ENCODE measurements at regions not wholly inside any gene's neighbourhood (a gene's known extent, or its start where the extent isn't known, plus 50 kb on each side); places are given as distances from the start of the nearest gene placed in this dataset.
A peak's percentile ranks its signal among the peaks of the same experiment; 100 is the strongest.

DNA sequence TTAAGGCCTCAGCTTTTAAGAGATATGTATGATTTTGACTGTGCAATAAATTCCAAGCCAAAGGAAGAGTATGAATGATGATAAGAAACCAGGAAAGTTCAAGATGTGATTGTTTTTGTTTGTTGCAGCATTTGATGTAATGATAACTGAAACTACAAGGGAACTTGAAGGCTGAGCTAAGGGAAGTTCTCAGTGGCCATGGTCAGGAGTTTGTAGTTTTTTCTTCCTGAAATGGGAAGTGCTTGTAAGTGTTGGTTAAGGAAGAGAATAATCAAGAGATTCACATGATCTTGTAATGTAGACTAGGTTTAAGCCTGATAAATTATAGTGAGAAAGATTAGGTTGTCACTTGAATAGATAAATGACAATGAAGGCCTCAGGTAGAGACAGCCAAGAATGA is 53.4 kb downstream of the PTCHD4 start:
- Histone ChIP-seq H3K4me3 (replicated peaks in 1 of 3) (no peak overlapping the region), H3K27me3 (no peaks in the 10 kb centered on the region), H3K4me1 (no peaks in the 10 kb centered on the region), H3K27ac (no peak overlapping the region), H3K9me3 (no peaks in the 10 kb centered on the region), H3K36me3 (no peaks in the 10 kb centered on the region)
- no peak for DNase-seq
- intact Hi-C loops (cut with DNase I), result no loop called here
- TF ChIP-seq, protein P1, sequence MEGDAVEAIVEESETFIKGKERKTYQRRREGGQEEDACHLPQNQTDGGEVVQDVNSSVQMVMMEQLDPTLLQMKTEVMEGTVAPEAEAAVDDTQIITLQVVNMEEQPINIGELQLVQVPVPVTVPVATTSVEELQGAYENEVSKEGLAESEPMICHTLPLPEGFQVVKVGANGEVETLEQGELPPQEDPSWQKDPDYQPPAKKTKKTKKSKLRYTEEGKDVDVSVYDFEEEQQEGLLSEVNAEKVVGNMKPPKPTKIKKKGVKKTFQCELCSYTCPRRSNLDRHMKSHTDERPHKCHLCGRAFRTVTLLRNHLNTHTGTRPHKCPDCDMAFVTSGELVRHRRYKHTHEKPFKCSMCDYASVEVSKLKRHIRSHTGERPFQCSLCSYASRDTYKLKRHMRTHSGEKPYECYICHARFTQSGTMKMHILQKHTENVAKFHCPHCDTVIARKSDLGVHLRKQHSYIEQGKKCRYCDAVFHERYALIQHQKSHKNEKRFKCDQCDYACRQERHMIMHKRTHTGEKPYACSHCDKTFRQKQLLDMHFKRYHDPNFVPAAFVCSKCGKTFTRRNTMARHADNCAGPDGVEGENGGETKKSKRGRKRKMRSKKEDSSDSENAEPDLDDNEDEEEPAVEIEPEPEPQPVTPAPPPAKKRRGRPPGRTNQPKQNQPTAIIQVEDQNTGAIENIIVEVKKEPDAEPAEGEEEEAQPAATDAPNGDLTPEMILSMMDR (IDR thresholded peaks at IDR 0.05), result no peak
- no peak for TF ChIP-seq POLR2A (IDR thresholded peaks at IDR 0.05)

DNA sequence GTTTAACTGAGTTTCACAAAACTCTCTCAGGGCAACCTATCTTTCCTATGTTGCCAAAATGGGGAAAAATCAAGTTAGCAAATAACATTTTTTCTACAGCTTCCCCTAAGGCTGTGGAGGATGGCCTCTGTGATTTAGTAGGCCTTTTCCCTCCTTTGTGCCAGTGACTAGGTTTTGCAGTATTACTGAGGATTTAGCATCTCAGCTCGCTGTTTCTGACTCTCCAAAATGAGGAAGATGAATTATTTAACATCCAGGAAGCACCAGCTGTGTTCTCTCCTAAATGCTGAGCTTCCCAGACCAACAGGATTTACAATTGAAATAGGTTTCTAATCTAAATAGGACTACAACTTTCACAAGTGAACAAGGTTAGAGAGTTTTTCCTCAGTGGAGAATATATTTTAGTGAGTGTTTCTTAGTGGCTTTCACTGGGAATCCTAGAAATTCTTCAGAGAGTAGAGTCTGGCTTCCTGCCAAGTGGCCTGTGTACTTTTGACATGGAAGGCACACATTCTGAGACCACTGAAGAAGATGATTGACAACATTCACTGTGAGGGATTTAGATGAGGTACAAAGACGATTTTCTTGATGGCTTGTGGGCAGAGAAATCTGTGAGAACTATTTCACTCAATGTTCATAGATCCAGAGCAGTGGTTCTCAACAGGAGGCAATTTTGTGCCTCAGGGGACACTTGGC is 62.4 kb downstream of the PTCHD4 start:
- intact Hi-C loops (cut with DNase I), result no loop called here
- H3K36me3 ChIP-seq, result no peaks in the 10 kb centered on the region
- 41 to 52% methylated on average over 2 of the region's 2 CpGs for WGBS, 2 donors
- TF ChIP-seq, protein P1 (IDR thresholded peaks at IDR 0.05), result no peak
- no peak for TF ChIP-seq POLR2A (IDR thresholded peaks at IDR 0.05)
- H3K4me3 ChIP-seq (replicated peaks in 1 of 3), result no peak overlapping the region
- DNase-seq, result peak; percentile 7 to 13
- H3K27ac ChIP-seq, result no peak overlapping the region
- H3K27me3 ChIP-seq, result no peaks in the 10 kb centered on the region
- no peaks in the 10 kb centered on the region for H3K4me1 ChIP-seq
- H3K9me3 ChIP-seq, result no peaks in the 10 kb centered on the region

DNA sequence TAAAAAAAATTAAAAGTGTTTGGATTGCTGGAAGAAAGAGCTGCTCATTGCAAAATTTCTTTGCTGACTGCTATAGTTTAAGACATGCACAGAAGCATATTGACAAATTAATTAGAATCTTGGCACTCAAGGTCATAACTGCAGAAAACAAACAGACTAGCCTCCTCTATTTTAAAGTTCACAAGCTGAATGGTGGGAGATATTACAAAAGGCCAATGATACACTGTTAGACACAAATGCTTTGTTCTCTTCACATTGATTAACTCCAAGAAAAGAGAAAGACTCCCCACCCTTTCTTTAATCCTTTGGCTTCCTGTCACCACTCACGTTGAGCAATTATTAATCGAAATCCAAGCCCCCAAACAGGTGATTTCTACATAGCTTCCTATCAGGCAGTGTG is 69.1 kb downstream of the PTCHD4 start:
- TF ChIP-seq POLR2A (IDR thresholded peaks at IDR 0.05), result no peak
- TF ChIP-seq, protein P1 (IDR thresholded peaks at IDR 0.05), result no peak
- no peak overlapping the region for H3K27ac ChIP-seq
- no peaks in the 10 kb centered on the region for H3K36me3 ChIP-seq
- no peak for DNase-seq
- H3K4me1 ChIP-seq, result no peaks in the 10 kb centered on the region
- no peaks in the 10 kb centered on the region for H3K27me3 ChIP-seq
- no peak overlapping the region for H3K4me3 ChIP-seq (replicated peaks in 1 of 3)
- intact Hi-C loops (cut with DNase I), result no loop called here
- H3K9me3 ChIP-seq, result no peaks in the 10 kb centered on the region
- WGBS, 2 donors, result 67 to 75% methylated on average over 2 of the region's 2 CpGs

DNA sequence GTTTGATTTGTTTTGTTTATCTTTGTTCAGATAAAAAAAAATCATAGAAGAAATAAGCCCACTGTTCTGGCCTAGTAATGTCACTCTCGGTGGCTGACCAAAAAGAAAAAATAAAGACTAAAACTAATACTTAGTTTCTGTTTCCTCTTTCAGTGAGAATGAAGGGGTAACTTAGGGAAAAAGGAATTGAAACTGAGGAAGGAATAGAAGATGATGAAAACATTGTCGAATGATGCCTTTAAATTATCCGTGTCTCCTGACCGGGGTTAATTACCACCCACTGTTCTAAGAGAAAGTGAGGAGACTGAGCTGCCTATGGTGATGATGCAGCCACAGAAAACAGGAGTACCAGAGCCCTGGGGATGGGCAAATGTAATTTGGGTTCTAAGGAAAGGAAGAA is 73.1 kb downstream of the PTCHD4 start:
- intact Hi-C loops (cut with DNase I), result no loop called here
- 72 to 73% methylated on average over 4 of the region's 4 CpGs for WGBS, 2 donors

DNA sequence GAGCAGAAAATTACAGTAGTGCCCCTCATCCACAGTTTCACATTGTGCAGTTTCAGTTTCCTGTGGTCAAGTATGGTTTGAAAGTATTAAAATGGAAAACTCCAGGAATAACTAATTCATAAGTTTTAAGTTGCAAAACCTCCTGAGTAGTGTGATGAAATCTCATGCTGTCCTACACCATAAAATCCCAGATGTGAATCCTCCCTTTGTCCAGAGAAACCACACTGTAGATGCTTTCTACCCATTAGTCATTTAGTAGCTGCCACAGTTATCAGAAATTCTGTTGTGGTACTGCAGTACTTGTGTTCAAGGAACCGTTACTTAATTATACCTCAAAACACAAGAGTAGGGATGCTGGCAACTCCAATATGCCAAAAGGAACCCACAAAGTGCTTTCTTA is 74.7 kb downstream of the PTCHD4 start:
- Histone ChIP-seq H3K27ac (no peak overlapping the region), H3K27me3 (no peaks in the 10 kb centered on the region), H3K9me3 (no peaks in the 10 kb centered on the region), H3K36me3 (no peaks in the 10 kb centered on the region), H3K4me3 (replicated peaks in 1 of 3) (no peak overlapping the region), H3K4me1 (no peaks in the 10 kb centered on the region)
- TF ChIP-seq, protein P1 (IDR thresholded peaks at IDR 0.05), result no peak
- TF ChIP-seq POLR2A (IDR thresholded peaks at IDR 0.05), result no peak
- 48 to 49% methylated on average over 1 of the region's 1 CpG for WGBS, 2 donors
- DNase-seq, result no peak
- intact Hi-C loops (cut with DNase I), result no loop called here

More for the DNA sequence above, 73.1 kb downstream of the PTCHD4 start:
- Histone ChIP-seq H3K4me3 (replicated peaks in 1 of 3) (no peak overlapping the region), H3K27ac (no peak overlapping the region), H3K36me3 (no peaks in the 10 kb centered on the region), H3K27me3 (no peaks in the 10 kb centered on the region), H3K9me3 (no peaks in the 10 kb centered on the region), H3K4me1 (no peaks in the 10 kb centered on the region)
- no peak for TF ChIP-seq POLR2A (IDR thresholded peaks at IDR 0.05)
- TF ChIP-seq, protein P1 (IDR thresholded peaks at IDR 0.05), result no peak
- no peak for DNase-seq

Measured in thyroid gland (tissue), 4 donors.